WTC11 (cell line): ENCODE measurements at regions not wholly inside any gene's neighbourhood (a gene's known extent, or its start where the extent isn't known, plus 50 kb on each side); places are given as distances from the start of the nearest gene placed in this dataset.

Source experiments
- EMX1 ChIP-seq: fragments of 250-450 bp; sonication (Bioruptor Pico); IDR thresholded peaks from 2 replicates; pipeline ENCODE4 v1.8.0; 2021; ENCODE audit warnings: mild to moderate bottlenecking
- NR3C1 ChIP-seq: sonication (generic); formaldehyde crosslinking; conservative IDR thresholded peaks from 2 replicates; pipeline ENCODE4 v1.8.1; 2023; ENCODE audit warnings: low read depth, mild to moderate bottlenecking, missing genetic modification reagents
- TEAD4 ChIP-seq: sonication (generic); formaldehyde crosslinking; IDR thresholded peaks from 2 replicates; pipeline ENCODE4 v1.8.0; 2022; ENCODE audit warnings: mild to moderate bottlenecking, missing genetic modification reagents
- ZNF121 ChIP-seq: sonication (generic); formaldehyde crosslinking; IDR thresholded peaks from 2 replicates; pipeline ENCODE4 v1.8.0; 2023; ENCODE audit warnings: missing genetic modification reagents
- TF ChIP-seq, protein P1 (sequence below): fragments of 250-450 bp; sonication (Bioruptor Pico); IDR thresholded peaks from 2 replicates; pipeline ENCODE4 v1.9.0; 2021; ENCODE audit warnings: mild to moderate bottlenecking
- TF ChIP-seq, protein P2 (sequence below): fragments of 200-600 bp; IDR thresholded peaks from 2 replicates; pipeline ENCODE4 v1.8.0; 2022; ENCODE audit warnings: antibody characterized with exemption
- TF ChIP-seq, protein P3 (sequence below): sonication (generic); formaldehyde crosslinking; conservative IDR thresholded peaks from 2 replicates; pipeline ENCODE4 v1.8.1; 2023; ENCODE audit warnings: mild to moderate bottlenecking, low read depth, missing genetic modification reagents, moderate library complexity

DNA sequence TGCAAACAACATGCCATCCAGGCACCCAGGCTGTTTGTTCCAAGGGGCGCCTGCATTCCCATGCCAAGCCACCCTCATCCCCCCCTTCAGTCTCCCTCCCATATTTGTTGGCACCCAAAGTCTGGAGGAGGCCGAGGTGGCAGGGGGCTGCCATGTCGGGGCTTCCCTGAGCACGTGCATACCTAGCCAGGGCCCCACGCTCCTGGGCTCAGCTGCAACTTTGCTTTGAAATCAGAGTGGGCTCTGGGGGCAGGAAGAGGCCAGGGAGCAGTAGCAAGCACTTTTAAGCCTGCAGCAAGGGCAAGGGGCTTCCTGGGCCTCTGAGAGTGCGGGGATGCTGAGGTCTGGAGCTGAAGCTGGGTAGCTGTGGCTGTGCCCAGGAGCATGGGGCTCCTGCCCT, 655.9 kb upstream of the EYS start:
- TF ChIP-seq, protein P1, sequence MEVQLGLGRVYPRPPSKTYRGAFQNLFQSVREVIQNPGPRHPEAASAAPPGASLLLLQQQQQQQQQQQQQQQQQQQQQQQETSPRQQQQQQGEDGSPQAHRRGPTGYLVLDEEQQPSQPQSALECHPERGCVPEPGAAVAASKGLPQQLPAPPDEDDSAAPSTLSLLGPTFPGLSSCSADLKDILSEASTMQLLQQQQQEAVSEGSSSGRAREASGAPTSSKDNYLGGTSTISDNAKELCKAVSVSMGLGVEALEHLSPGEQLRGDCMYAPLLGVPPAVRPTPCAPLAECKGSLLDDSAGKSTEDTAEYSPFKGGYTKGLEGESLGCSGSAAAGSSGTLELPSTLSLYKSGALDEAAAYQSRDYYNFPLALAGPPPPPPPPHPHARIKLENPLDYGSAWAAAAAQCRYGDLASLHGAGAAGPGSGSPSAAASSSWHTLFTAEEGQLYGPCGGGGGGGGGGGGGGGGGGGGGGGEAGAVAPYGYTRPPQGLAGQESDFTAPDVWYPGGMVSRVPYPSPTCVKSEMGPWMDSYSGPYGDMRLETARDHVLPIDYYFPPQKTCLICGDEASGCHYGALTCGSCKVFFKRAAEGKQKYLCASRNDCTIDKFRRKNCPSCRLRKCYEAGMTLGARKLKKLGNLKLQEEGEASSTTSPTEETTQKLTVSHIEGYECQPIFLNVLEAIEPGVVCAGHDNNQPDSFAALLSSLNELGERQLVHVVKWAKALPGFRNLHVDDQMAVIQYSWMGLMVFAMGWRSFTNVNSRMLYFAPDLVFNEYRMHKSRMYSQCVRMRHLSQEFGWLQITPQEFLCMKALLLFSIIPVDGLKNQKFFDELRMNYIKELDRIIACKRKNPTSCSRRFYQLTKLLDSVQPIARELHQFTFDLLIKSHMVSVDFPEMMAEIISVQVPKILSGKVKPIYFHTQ (CRISPR knock-in tag), result no peak
- TF ChIP-seq EMX1 (CRISPR knock-in tag) (no peak), ZNF121 (CRISPR knock-in tag) (no peak), TEAD4 (CRISPR knock-in tag) (no peak), NR3C1 (CRISPR knock-in tag) (no peak)
- TF ChIP-seq, protein P2, sequence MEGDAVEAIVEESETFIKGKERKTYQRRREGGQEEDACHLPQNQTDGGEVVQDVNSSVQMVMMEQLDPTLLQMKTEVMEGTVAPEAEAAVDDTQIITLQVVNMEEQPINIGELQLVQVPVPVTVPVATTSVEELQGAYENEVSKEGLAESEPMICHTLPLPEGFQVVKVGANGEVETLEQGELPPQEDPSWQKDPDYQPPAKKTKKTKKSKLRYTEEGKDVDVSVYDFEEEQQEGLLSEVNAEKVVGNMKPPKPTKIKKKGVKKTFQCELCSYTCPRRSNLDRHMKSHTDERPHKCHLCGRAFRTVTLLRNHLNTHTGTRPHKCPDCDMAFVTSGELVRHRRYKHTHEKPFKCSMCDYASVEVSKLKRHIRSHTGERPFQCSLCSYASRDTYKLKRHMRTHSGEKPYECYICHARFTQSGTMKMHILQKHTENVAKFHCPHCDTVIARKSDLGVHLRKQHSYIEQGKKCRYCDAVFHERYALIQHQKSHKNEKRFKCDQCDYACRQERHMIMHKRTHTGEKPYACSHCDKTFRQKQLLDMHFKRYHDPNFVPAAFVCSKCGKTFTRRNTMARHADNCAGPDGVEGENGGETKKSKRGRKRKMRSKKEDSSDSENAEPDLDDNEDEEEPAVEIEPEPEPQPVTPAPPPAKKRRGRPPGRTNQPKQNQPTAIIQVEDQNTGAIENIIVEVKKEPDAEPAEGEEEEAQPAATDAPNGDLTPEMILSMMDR, result no peak
- TF ChIP-seq, protein P3, sequence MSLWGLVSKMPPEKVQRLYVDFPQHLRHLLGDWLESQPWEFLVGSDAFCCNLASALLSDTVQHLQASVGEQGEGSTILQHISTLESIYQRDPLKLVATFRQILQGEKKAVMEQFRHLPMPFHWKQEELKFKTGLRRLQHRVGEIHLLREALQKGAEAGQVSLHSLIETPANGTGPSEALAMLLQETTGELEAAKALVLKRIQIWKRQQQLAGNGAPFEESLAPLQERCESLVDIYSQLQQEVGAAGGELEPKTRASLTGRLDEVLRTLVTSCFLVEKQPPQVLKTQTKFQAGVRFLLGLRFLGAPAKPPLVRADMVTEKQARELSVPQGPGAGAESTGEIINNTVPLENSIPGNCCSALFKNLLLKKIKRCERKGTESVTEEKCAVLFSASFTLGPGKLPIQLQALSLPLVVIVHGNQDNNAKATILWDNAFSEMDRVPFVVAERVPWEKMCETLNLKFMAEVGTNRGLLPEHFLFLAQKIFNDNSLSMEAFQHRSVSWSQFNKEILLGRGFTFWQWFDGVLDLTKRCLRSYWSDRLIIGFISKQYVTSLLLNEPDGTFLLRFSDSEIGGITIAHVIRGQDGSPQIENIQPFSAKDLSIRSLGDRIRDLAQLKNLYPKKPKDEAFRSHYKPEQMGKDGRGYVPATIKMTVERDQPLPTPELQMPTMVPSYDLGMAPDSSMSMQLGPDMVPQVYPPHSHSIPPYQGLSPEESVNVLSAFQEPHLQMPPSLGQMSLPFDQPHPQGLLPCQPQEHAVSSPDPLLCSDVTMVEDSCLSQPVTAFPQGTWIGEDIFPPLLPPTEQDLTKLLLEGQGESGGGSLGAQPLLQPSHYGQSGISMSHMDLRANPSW (CRISPR knock-in tag), result no peak
